Keratinocyte (primary cell): ENCODE measurements at regions not wholly inside any gene's neighbourhood (a gene's known extent, or its start where the extent isn't known, plus 50 kb on each side); places are given as distances from the start of the nearest gene placed in this dataset.

Experiments used
- DNase-seq: peaks from one replicate; pipeline ENCODE4 v3.0.0-alpha.2; 2011; ENCODE audit warnings: low read depth, missing footprints, low spot score
- FAIRE-seq: peaks from 2 replicates; lab custom pipeline; 2011; peaks lifted over from hg19 to GRCh38; lab: Jason Lieb, UNC
- H2AFZ ChIP-seq: 2 replicates; pipeline ENCODE4 v1.6.0; 2012; ENCODE audit warnings: low read length, control low read depth, inconsistent platforms; ENCODE audit not compliant: control insufficient read depth
- H3K27ac ChIP-seq: 2 replicates; pipeline ENCODE4 v1.5.1; 2011; ENCODE audit warnings: low read length; ENCODE audit not compliant: control insufficient read depth, insufficient read depth
- H3K27me3 ChIP-seq: 3 replicates; pipeline ENCODE4 v1.6.0; 2011; ENCODE audit warnings: low read length; ENCODE audit not compliant: control insufficient read depth, insufficient read depth; ENCODE audit errors: extremely low read depth
- H3K36me3 ChIP-seq, 2 experiments: 2 replicates in 1 of 2; 3 replicates in 1 of 2; pipeline ENCODE4 v1.5.1; 2011; ENCODE audit warnings: low read length in 2 of 2, mild to moderate bottlenecking in 1 of 2; ENCODE audit not compliant: control insufficient read depth in 2 of 2, insufficient read depth in 2 of 2; ENCODE audit errors: extremely low read depth in 1 of 2
- H3K4me1 ChIP-seq: 3 replicates; pipeline ENCODE4 v1.5.1; 2011; ENCODE audit warnings: low read length; ENCODE audit not compliant: control insufficient read depth, insufficient read depth; ENCODE audit errors: extremely low read depth
- H3K4me2 ChIP-seq: 3 replicates; pipeline ENCODE4 v1.6.0; 2011; ENCODE audit warnings: low read depth, low read length; ENCODE audit not compliant: control insufficient read depth, insufficient read depth; ENCODE audit errors: extremely low read depth
- H3K4me3 ChIP-seq, 3 experiments: fragments of 200-600 bp in 1 of 3; sonication (generic) in 1 of 3; 2 replicates in 2 of 3; 3 replicates in 1 of 3; pipeline ENCODE4 v1.5.1; 2011 to 2016; ENCODE audit warnings: low read length in 3 of 3, mild to moderate bottlenecking in 3 of 3, control low read depth in 2 of 3, inconsistent platforms in 1 of 3, low read depth in 1 of 3, mixed read lengths in 1 of 3, mixed run types in 1 of 3, moderate library complexity in 1 of 3; ENCODE audit not compliant: control insufficient read depth in 2 of 3, insufficient read depth in 2 of 3; ENCODE audit errors: extremely low read depth in 1 of 3
- H3K79me2 ChIP-seq: 2 replicates; pipeline ENCODE4 v1.6.0; 2012; ENCODE audit warnings: low read length; ENCODE audit not compliant: control insufficient read depth, insufficient read depth
- H3K9ac ChIP-seq: 3 replicates; pipeline ENCODE4 v1.6.0; 2011; ENCODE audit warnings: low read length; ENCODE audit not compliant: control insufficient read depth, insufficient read depth; ENCODE audit errors: extremely low read depth
- H3K9me1 ChIP-seq: 3 replicates; pipeline ENCODE4 v1.6.0; 2011; ENCODE audit warnings: low read length; ENCODE audit not compliant: control insufficient read depth, insufficient read depth; ENCODE audit errors: extremely low read depth
- H3K9me3 ChIP-seq: 2 replicates; pipeline ENCODE4 v1.5.1; 2012; ENCODE audit warnings: low read depth, low read length; ENCODE audit not compliant: control insufficient read depth
- H4K20me1 ChIP-seq: 3 replicates; pipeline ENCODE4 v1.6.0; 2011; ENCODE audit warnings: low read length; ENCODE audit not compliant: control insufficient read depth, insufficient read depth; ENCODE audit errors: extremely low read depth
- CTCF ChIP-seq, 3 experiments: IDR thresholded peaks in 1 of 3; conservative IDR thresholded peaks in 1 of 3; optimal IDR thresholded peaks in 1 of 3; 2 replicates in 2 of 3; 3 replicates in 1 of 3; pipeline versions ENCODE3 to v1.5.1; 2011; ENCODE audit warnings: low read length in 3 of 3, mild to moderate bottlenecking in 3 of 3, moderate library complexity in 2 of 3, control low read depth in 1 of 3, inconsistent platforms in 1 of 3; ENCODE audit not compliant: insufficient read depth in 2 of 3; ENCODE audit errors: extremely low read depth in 1 of 3
- EZH2 ChIP-seq: IDR thresholded peaks from one replicate; pipeline ENCODE4 v1.6.1; 2012; ENCODE audit warnings: inconsistent platforms, mild to moderate bottlenecking, low read length, moderate library complexity
- dilution Hi-C: fragments of 300-500 bp; cut with MboI; formaldehyde crosslinking; loops from one replicate; pipeline ENCODE4 v1.7.0; 2020; ENCODE audit warnings: low sequenced_read_pairs; ENCODE audit not compliant: extremely low pct_ligation_motif_present

GRCh38 chr12:126160912-126161311, 1095.7 kb downstream of the AACS start:
- Histone ChIP-seq H3K27ac (no peak overlapping the region), H2AFZ (no peak overlapping the region), H3K36me3 (no peaks in the 10 kb centered on the region), H3K4me2 (no peak overlapping the region), H4K20me1 (no peaks in the 10 kb centered on the region), H3K9ac (no peak overlapping the region), H3K4me3 (no peak overlapping the region), H3K9me3 (peaks cover 2% of the 10 kb centered on the region), H3K27me3 (no peaks in the 10 kb centered on the region), H3K4me1 (no peaks in the 10 kb centered on the region), H3K9me1 (no peaks in the 10 kb centered on the region), H3K79me2 (no peaks in the 10 kb centered on the region)
- dilution Hi-C loops, result no loop called here
- DNase-seq (no peak), FAIRE-seq (no peak)
- no peak for TF ChIP-seq CTCF (optimal IDR thresholded peaks at IDR 0.05 in 1 of 3, IDR thresholded peaks at IDR 0.05 in 1 of 3, conservative IDR thresholded peaks at IDR 0.05 in 1 of 3; ENCODE audit: extremely low read depth in 1 of 3, insufficient read depth in 2 of 3, low read length in 3 of 3)

GRCh38 chr12:126163984-126164383, 1098.7 kb downstream of the AACS start:
- DNase-seq (no peak), FAIRE-seq (no peak)
- Histone ChIP-seq H3K27ac (no peak overlapping the region), H3K9ac (no peak overlapping the region), H3K9me1 (no peaks in the 10 kb centered on the region), H3K27me3 (no peaks in the 10 kb centered on the region), H3K9me3 (peaks cover 2% of the 10 kb centered on the region), H3K4me3 (no peak overlapping the region), H3K4me1 (no peaks in the 10 kb centered on the region), H3K36me3 (no peaks in the 10 kb centered on the region), H2AFZ (no peak overlapping the region), H3K4me2 (no peak overlapping the region), H3K79me2 (no peaks in the 10 kb centered on the region), H4K20me1 (no peaks in the 10 kb centered on the region)
- TF ChIP-seq EZH2 (no peak), CTCF (optimal IDR thresholded peaks at IDR 0.05 in 1 of 3, IDR thresholded peaks at IDR 0.05 in 1 of 3, conservative IDR thresholded peaks at IDR 0.05 in 1 of 3; ENCODE audit: extremely low read depth in 1 of 3, insufficient read depth in 2 of 3, low read length in 3 of 3) (no peak)
- dilution Hi-C loops, result no loop called here
